ENCODE measurements at regions not wholly inside any gene's neighbourhood (a gene's known extent, or its start where the extent isn't known, plus 50 kb on each side); places are given as distances from the start of the nearest gene placed in this dataset.
"Not testable (repeated sequence)": the region's sequence is repeated elsewhere in the genome, so short reads cannot be mapped to it uniquely, and the experiment has no call there.

DNA sequence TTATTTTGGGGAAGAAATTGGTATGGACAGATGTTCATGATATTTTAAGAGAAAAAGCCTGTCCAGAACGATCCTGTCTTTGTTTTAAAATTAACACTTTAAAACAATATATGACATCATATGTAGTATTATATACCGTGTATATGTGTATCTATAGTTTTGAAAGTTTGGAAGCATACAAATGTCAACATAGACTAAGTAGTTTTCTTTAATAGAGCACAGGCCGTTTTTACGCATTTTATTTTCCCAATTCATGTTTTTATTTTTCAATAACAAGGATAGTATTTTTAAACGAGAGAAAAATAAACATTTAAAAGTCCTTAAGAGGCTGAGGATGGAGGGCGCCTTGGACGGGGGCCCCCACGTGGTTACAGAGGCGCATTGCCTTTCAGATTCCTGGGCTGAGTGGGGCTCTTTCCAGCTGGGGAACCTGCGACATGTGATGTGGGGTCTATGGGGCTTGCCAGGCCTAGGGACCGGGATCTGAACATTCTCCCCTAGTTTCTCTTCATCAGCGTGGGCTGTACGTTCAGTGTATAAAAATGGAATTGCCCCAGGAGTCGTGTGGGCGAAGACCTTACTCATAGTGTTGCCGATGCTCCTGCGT is 127.8 kb upstream of the ZNF746 start:
- peaks cover 0 to 11% (median 5%) of the 10 kb centered on the region in 5 donors for H3K4me1 ChIP-seq (ENCODE audit: control insufficient read depth in 5 of 5, insufficient read depth in 5 of 5, low read length in 5 of 5)
- no peak for ATAC-seq (ENCODE audit: insufficient read depth, low FRiP score)
- no peak overlapping the region for H3K4me3 ChIP-seq
- peak; percentile 68 to 73 (median 71) for DNase-seq
- peak; percentile 36 for TF ChIP-seq CTCF (IDR thresholded peaks at IDR 0.05; ENCODE audit: control extremely low read depth, extremely low read depth)
- peaks cover 4 to 7% (median 5%) of the 10 kb centered on the region in 4 donors for H3K36me3 ChIP-seq (ENCODE audit: control insufficient read depth in 4 of 4, insufficient read depth in 4 of 4, low read length in 4 of 4)
- no peaks in the 10 kb centered on the region for H3K27me3 ChIP-seq (ENCODE audit: control insufficient read depth in 3 of 3, insufficient read depth in 3 of 3, low read length in 2 of 3)
- H3K9ac ChIP-seq (ENCODE audit: insufficient read depth in 1 of 2, low read length in 2 of 2) = no peak overlapping the region
- H3K9me3 ChIP-seq (ENCODE audit: control insufficient read depth in 4 of 4, insufficient read depth in 3 of 4, low read length in 3 of 4) = no peaks in the 10 kb centered on the region
- peak overlapping the region in 1 of 2 donors; percentile 28 for H3K27ac ChIP-seq (ENCODE audit: low read depth in 1 of 2, low read length in 1 of 2)
- WGBS, 2 donors = 29 to 31% methylated on average over 17 of the region's 17 CpGs

- Histone ChIP-seq H3K4me1 (ENCODE audit: control insufficient read depth in 5 of 5, insufficient read depth in 5 of 5, low read length in 5 of 5) (peaks cover 0 to 11% (median 5%) of the 10 kb centered on the region in 5 donors), H3K36me3 (ENCODE audit: control insufficient read depth in 4 of 4, insufficient read depth in 4 of 4, low read length in 4 of 4) (peaks cover 6 to 14% (median 10%) of the 10 kb centered on the region in 4 donors), H3K4me3 (peak overlapping the region; percentile 95), H3K27me3 (ENCODE audit: control insufficient read depth in 3 of 3, insufficient read depth in 3 of 3, low read length in 2 of 3) (no peaks in the 10 kb centered on the region), H3K27ac (ENCODE audit: low read depth in 1 of 2, low read length in 1 of 2) (peak overlapping the region; percentile 94 to 96), H3K9ac (ENCODE audit: insufficient read depth in 1 of 2, low read length in 2 of 2) (peak overlapping the region in 1 of 2 donors; percentile 55), H3K9me3 (ENCODE audit: control insufficient read depth in 4 of 4, insufficient read depth in 3 of 4, low read length in 3 of 4) (no peaks in the 10 kb centered on the region)
- peak; percentile 97 for ATAC-seq (ENCODE audit: insufficient read depth, low FRiP score)
- TF ChIP-seq CTCF (IDR thresholded peaks at IDR 0.05; ENCODE audit: control extremely low read depth, extremely low read depth) = peak; percentile 89
- peak; percentile 93 for DNase-seq
- WGBS, 2 donors = 1% methylated on average over 56 to 97 of the region's 97 CpGs
These were observed 127.1 kb upstream of the ZNF746 start for GRCh38 chr7:149624419-149625339.

DNA sequence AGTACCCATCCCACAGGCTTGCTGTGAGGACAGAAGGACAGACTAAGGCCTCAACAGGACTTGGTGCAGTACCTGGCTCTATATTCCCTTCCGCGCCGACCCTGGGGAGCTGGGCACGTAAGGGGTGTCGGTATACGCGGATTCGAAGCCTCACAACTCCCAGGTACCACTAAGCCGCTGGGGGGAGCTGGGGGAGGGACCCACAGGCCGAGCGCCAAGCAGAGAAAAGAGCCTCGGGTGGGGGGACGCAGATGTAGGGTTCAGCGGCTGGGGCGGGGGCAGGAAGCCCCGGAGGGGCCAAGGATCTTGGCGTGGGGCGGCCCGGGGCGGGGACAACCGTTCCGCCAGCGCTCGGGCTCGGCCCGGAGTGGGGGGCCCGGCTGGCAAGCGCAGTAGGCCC is 126.4 kb upstream of the ZNF746 start:
- Histone ChIP-seq H3K27ac (ENCODE audit: low read depth in 1 of 2, low read length in 1 of 2) (peak overlapping the region; percentile 94 to 96), H3K36me3 (ENCODE audit: control insufficient read depth in 4 of 4, insufficient read depth in 4 of 4, low read length in 4 of 4) (peaks cover 6 to 18% (median 12%) of the 10 kb centered on the region in 4 donors), H3K4me3 (peak overlapping the region; percentile 95), H3K4me1 (ENCODE audit: control insufficient read depth in 5 of 5, insufficient read depth in 5 of 5, low read length in 5 of 5) (peaks cover 0 to 11% (median 5%) of the 10 kb centered on the region in 5 donors), H3K9me3 (ENCODE audit: control insufficient read depth in 4 of 4, insufficient read depth in 3 of 4, low read length in 3 of 4) (no peaks in the 10 kb centered on the region), H3K9ac (ENCODE audit: insufficient read depth in 1 of 2, low read length in 2 of 2) (peak overlapping the region; percentile 8 to 73), H3K27me3 (ENCODE audit: control insufficient read depth in 3 of 3, insufficient read depth in 3 of 3, low read length in 2 of 3) (no peaks in the 10 kb centered on the region)
- ATAC-seq (ENCODE audit: insufficient read depth, low FRiP score) = peak; percentile 7
- WGBS, 2 donors = 0 to 2% methylated on average over 26 to 28 of the region's 28 CpGs
- no peak for TF ChIP-seq CTCF (IDR thresholded peaks at IDR 0.05; ENCODE audit: control extremely low read depth, extremely low read depth)
- peak; percentile 17 to 51 (median 28) for DNase-seq

DNA sequence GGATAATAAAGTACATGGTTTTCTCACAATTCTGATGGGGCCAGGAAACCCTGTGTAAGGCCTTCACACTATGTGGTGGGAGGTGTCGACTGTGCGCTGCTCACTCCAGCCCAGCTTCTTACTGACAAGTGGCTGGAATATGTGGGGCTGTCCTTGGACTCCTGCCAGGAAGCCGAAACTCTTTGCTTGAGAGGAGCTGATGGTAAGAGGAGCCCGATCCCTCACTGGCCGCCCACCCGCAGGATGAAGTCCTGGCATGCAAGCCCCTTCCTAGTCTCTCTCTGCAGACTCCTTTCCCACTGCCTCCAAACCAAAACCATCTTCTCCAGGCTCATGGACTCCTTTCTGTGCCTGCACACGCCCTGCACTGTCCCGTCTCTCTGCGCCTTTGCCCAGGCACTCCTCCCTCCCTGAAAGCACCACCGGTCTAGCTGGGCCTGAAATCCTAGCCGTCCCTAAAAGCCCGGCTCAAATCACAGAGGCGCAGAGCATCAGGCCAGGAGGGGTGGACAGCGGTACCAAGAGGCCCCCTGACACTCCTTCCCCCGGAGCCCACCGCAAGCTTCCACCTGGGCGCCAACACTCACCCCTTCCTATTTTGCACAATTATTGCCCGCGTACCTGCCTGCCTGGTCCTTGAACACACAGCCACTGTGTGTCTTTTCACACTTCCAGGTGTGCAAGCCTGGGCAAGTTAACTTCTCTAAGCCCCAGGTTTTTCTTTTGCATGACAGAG is 125.8 kb upstream of the ZNF746 start:
- 27 to 38% methylated on average over 17 to 19 of the region's 19 CpGs for WGBS, 2 donors
- Histone ChIP-seq H3K4me1 (ENCODE audit: control insufficient read depth in 5 of 5, insufficient read depth in 5 of 5, low read length in 5 of 5) (peaks cover 0 to 11% (median 5%) of the 10 kb centered on the region in 5 donors), H3K27ac (ENCODE audit: low read depth in 1 of 2, low read length in 1 of 2) (peak overlapping the region; percentile 94 to 96), H3K36me3 (ENCODE audit: control insufficient read depth in 4 of 4, insufficient read depth in 4 of 4, low read length in 4 of 4) (peaks cover 6 to 23% (median 14%) of the 10 kb centered on the region in 4 donors), H3K9ac (ENCODE audit: insufficient read depth in 1 of 2, low read length in 2 of 2) (peak overlapping the region; percentile 8 to 73), H3K4me3 (peak overlapping the region; percentile 95)
- not testable (repeated sequence) for ATAC-seq (ENCODE audit: insufficient read depth, low FRiP score); H3K9me3 ChIP-seq (ENCODE audit: control insufficient read depth in 4 of 4, insufficient read depth in 3 of 4, low read length in 3 of 4); H3K27me3 ChIP-seq (ENCODE audit: control insufficient read depth in 3 of 3, insufficient read depth in 3 of 3, low read length in 2 of 3)
- DNase-seq = peak; percentile 77 to 85 (median 80)

Measured in lung (tissue), 11 donors.